Loucy (cell line): ENCODE measurements at regions not wholly inside any gene's neighbourhood (a gene's known extent, or its start where the extent isn't known, plus 50 kb on each side); places are given as distances from the start of the nearest gene placed in this dataset.
"Not testable (repeated sequence)": the region's sequence is repeated elsewhere in the genome, so short reads cannot be mapped to it uniquely, and the experiment has no call there.

Experiments
- H2AFZ ChIP-seq: fragments of 200-600 bp; sonication (generic); 2 replicates; pipeline ENCODE4 v1.6.0; 2016; ENCODE audit warnings: antibody characterized with exemption, mild to moderate bottlenecking, low read length, moderate library complexity
- H3F3A ChIP-seq: fragments of 200-600 bp; 2 replicates; pipeline ENCODE4 v1.6.0; 2016; ENCODE audit warnings: antibody characterized with exemption, low read depth, mild to moderate bottlenecking
- H3K27me3 ChIP-seq: fragments of 200-600 bp; sonication (generic); 2 replicates; pipeline ENCODE4 v1.6.1; 2014; ENCODE audit warnings: low read length, mild to moderate bottlenecking; ENCODE audit not compliant: insufficient read depth, poor library complexity, severe bottlenecking
- H3K36me3 ChIP-seq: fragments of 200-600 bp; sonication (generic); 2 replicates; pipeline ENCODE4 v1.6.1; 2016; ENCODE audit warnings: low read length; ENCODE audit not compliant: insufficient read depth
- H3K4me1 ChIP-seq: fragments of 200-600 bp; sonication (generic); 2 replicates; pipeline ENCODE4 v1.5.1; 2014; ENCODE audit warnings: low read length, mild to moderate bottlenecking; ENCODE audit not compliant: insufficient read depth, poor library complexity, severe bottlenecking
- H3K4me2 ChIP-seq: fragments of 200-600 bp; sonication (generic); 2 replicates; pipeline ENCODE4 v1.6.0; 2014; ENCODE audit warnings: antibody characterized with exemption, low read length, low read depth, mild to moderate bottlenecking; ENCODE audit not compliant: poor library complexity, severe bottlenecking
- H3K4me3 ChIP-seq: fragments of 200-600 bp; sonication (generic); 2 replicates; pipeline ENCODE4 v1.5.1; 2014; ENCODE audit warnings: low read length, mild to moderate bottlenecking, mixed read lengths; ENCODE audit not compliant: poor library complexity, severe bottlenecking
- H3K79me2 ChIP-seq: fragments of 200-600 bp; sonication (generic); 2 replicates; pipeline ENCODE4 v1.6.1; 2014; ENCODE audit warnings: low read length; ENCODE audit not compliant: insufficient read depth
- H3K9ac ChIP-seq: fragments of 200-600 bp; sonication (generic); 2 replicates; pipeline ENCODE4 v1.6.0; 2014; ENCODE audit warnings: mild to moderate bottlenecking, low read depth, low read length, moderate library complexity; ENCODE audit not compliant: poor library complexity, severe bottlenecking
- H3K9me2 ChIP-seq: fragments of 200-600 bp; sonication (generic); replicated peaks from 2 replicates; pipeline ENCODE4 v1.6.1; 2016; ENCODE audit warnings: low read depth, low read length, mixed read lengths
- H3K9me3 ChIP-seq: fragments of 200-600 bp; sonication (generic); 2 replicates; pipeline ENCODE4 v1.6.1; 2014; ENCODE audit warnings: mild to moderate bottlenecking, antibody characterized with exemption, low read length, low read depth; ENCODE audit not compliant: insufficient read depth
- H4K20me1 ChIP-seq: fragments of 200-600 bp; sonication (generic); 2 replicates; pipeline ENCODE4 v1.6.0; 2014; ENCODE audit warnings: antibody characterized with exemption, low read length, mild to moderate bottlenecking; ENCODE audit not compliant: insufficient read depth, poor library complexity, severe bottlenecking
- CTCF ChIP-seq: fragments of 200-600 bp; sonication (generic); conservative IDR thresholded peaks from 2 replicates; pipeline ENCODE4 v1.5.1; 2014; ENCODE audit warnings: mild to moderate bottlenecking, antibody characterized with exemption, low read length
- EZH2phosphoT487 ChIP-seq: fragments of 200-600 bp; IDR thresholded peaks from 2 replicates; pipeline ENCODE4 v1.6.1; 2018; ENCODE audit warnings: antibody characterized with exemption, mild to moderate bottlenecking, moderate library complexity, borderline replicate concordance

GRCh38 chr2:91422102-91422501, 2730.6 kb downstream of the RPIA start:
- H3F3A ChIP-seq, H4K20me1 ChIP-seq, H3K79me2 ChIP-seq, H3K9ac ChIP-seq, H3K9me2 ChIP-seq, H3K9me3 ChIP-seq, H3K4me3 ChIP-seq, H2AFZ ChIP-seq, H3K36me3 ChIP-seq, H3K4me1 ChIP-seq, H3K27me3 ChIP-seq, H3K4me2 ChIP-seq: not testable (repeated sequence)

DNA sequence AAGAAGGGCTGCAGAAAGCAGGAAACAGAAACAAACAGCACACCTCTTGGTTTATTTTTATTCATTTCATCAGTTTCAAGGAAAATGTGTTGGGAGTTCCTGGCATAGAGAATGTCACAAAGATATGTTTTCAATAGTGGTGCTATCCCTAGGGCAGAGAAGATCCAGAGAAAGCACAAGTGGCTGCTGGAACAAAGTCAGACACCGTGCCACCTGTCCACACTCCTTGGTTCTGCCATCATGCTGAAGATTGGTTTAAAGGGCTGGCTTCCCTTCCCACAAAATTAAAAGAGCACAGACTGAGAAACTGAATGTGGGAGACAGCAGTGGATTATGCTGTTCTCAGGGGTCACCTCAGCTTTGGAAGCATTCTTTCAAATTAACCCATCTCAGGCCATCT, 2735.7 kb downstream of the RPIA start:
- H3K79me2 ChIP-seq = not testable (repeated sequence)

GRCh38 chr2:91441932-91442245, 2750.4 kb downstream of the RPIA start:
- H3K4me3 ChIP-seq, H3K9ac ChIP-seq, H3K36me3 ChIP-seq, H3K4me1 ChIP-seq, H3F3A ChIP-seq, H3K79me2 ChIP-seq, H3K9me2 ChIP-seq, H3K27me3 ChIP-seq, H3K4me2 ChIP-seq, H3K9me3 ChIP-seq, H4K20me1 ChIP-seq, H2AFZ ChIP-seq: not testable (repeated sequence)

More for the DNA sequence above, 2735.7 kb downstream of the RPIA start:
- not testable (repeated sequence) for H3K4me2 ChIP-seq, H3K9me3 ChIP-seq, H3K36me3 ChIP-seq, H3K27me3 ChIP-seq, H3K9me2 ChIP-seq, H3K9ac ChIP-seq, H3F3A ChIP-seq, H2AFZ ChIP-seq, H3K4me3 ChIP-seq, H3K4me1 ChIP-seq, H4K20me1 ChIP-seq

GRCh38 chr2:91442246-91442905, 2750.9 kb downstream of the RPIA start:
- Histone ChIP-seq H3K9me2 (no peaks in the 10 kb centered on the region), H2AFZ (no peak overlapping the region), H3K36me3 (no peaks in the 10 kb centered on the region), H3K4me3 (no peak overlapping the region), H3K79me2 (no peaks in the 10 kb centered on the region), H3K4me2 (no peak overlapping the region), H3K27me3 (no peaks in the 10 kb centered on the region), H3K9me3 (no peaks in the 10 kb centered on the region; the same call in 1 of the 2 replicates), H3F3A (no peaks in the 10 kb centered on the region), H3K4me1 (no peaks in the 10 kb centered on the region), H3K9ac (no peak overlapping the region), H4K20me1 (no peaks in the 10 kb centered on the region)
- TF ChIP-seq EZH2phosphoT487 (no peak), CTCF (no peak)

DNA sequence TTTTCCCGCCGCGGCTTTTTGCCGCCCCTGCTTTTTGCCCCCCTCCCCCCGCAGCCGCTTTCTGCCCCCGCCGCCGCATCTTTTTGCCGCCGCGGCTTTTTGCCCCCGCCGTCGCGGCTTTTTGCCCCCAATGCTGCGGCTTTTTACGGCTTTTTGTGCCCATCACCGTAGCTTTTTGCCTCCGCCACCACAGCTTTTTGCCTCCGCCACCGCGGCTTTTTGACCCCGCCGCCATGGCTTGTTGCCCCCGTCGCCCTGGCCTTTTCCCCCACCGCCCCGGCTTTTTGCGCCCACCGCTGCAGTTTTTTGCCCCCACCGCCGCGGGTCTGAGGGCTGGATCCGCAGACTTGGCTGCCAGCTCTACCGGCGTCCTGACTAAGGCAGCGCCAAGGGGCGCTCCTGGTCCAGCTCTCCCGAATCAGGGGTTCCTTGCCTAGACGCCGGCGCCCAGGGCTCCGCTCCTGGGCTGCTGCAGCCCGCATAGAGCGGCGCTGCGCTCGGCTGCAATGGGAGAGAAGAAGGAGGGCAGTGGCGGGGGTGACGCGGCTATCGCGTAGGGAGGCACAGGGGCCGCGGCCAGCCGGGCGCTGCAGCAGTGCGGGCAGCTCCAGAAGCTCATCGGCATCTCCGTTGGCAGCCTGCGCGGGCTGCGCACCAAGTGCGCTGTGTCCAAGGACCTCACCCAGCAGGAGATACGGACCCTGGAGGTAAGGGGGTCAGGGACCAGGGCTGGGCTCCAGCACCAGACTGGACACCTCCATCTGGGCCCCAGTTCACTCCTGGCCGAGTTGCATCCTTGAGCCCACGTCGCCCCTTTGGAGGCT, 2751.6 kb downstream of the RPIA start:
- not testable (repeated sequence) for H3K79me2 ChIP-seq, H3K9me2 ChIP-seq, H3K4me3 ChIP-seq, H3F3A ChIP-seq, H3K9me3 ChIP-seq, H3K36me3 ChIP-seq, H2AFZ ChIP-seq, H4K20me1 ChIP-seq, H3K4me1 ChIP-seq, H3K27me3 ChIP-seq, H3K4me2 ChIP-seq, H3K9ac ChIP-seq

GRCh38 chr2:91443730-91444115, 2752.2 kb downstream of the RPIA start:
- not testable (repeated sequence) for H3K9ac ChIP-seq, H4K20me1 ChIP-seq, H3F3A ChIP-seq, H3K36me3 ChIP-seq, H3K4me1 ChIP-seq, H3K9me3 ChIP-seq, H3K9me2 ChIP-seq, H3K79me2 ChIP-seq, H3K27me3 ChIP-seq, H3K4me3 ChIP-seq, H2AFZ ChIP-seq, H3K4me2 ChIP-seq
